ENCODE measurements at regions not wholly inside any gene's neighbourhood (a gene's known extent, or its start where the extent isn't known, plus 50 kb on each side); places are given as distances from the start of the nearest gene placed in this dataset.

GRCh38 chr1:177701654-177702353 is 268.1 kb downstream of the SEC16B start:
- TF ChIP-seq, protein P1, sequence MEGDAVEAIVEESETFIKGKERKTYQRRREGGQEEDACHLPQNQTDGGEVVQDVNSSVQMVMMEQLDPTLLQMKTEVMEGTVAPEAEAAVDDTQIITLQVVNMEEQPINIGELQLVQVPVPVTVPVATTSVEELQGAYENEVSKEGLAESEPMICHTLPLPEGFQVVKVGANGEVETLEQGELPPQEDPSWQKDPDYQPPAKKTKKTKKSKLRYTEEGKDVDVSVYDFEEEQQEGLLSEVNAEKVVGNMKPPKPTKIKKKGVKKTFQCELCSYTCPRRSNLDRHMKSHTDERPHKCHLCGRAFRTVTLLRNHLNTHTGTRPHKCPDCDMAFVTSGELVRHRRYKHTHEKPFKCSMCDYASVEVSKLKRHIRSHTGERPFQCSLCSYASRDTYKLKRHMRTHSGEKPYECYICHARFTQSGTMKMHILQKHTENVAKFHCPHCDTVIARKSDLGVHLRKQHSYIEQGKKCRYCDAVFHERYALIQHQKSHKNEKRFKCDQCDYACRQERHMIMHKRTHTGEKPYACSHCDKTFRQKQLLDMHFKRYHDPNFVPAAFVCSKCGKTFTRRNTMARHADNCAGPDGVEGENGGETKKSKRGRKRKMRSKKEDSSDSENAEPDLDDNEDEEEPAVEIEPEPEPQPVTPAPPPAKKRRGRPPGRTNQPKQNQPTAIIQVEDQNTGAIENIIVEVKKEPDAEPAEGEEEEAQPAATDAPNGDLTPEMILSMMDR (IDR thresholded peaks at IDR 0.05) = no peak
- TF ChIP-seq EZH2 (IDR thresholded peaks at IDR 0.05; ENCODE audit: borderline replicate concordance, insufficient read depth, low read depth, low read length, poor library complexity, severe bottlenecking) = no peak

Data from B cell (primary cell).